IPS-20b (cell line): ENCODE measurements at regions not wholly inside any gene's neighbourhood (a gene's known extent, or its start where the extent isn't known, plus 50 kb on each side); places are given as distances from the start of the nearest gene placed in this dataset.
"Not testable (repeated sequence)": the region's sequence is repeated elsewhere in the genome, so short reads cannot be mapped to it uniquely, and the experiment has no call there.

ENCODE experiments used
- H3K27ac ChIP-seq: one replicate; pipeline ENCODE4 v1.5.1; 2013; ENCODE audit warnings: low read length
- H3K27me3 ChIP-seq: 2 replicates; pipeline ENCODE4 v1.6.1; 2013; ENCODE audit warnings: mild to moderate bottlenecking, low read length, inconsistent platforms; ENCODE audit not compliant: insufficient read depth
- H3K36me3 ChIP-seq: 2 replicates; pipeline ENCODE4 v1.6.1; 2013; ENCODE audit warnings: low read depth, mild to moderate bottlenecking, inconsistent platforms, low read length, moderate library complexity; ENCODE audit not compliant: insufficient read depth
- H3K4me1 ChIP-seq: 2 replicates; pipeline ENCODE4 v1.6.1; 2013; ENCODE audit warnings: mild to moderate bottlenecking, control low read depth, inconsistent platforms, low read length, moderate library complexity; ENCODE audit not compliant: insufficient read depth
- H3K4me3 ChIP-seq: 2 replicates; pipeline ENCODE4 v1.5.1; 2013; ENCODE audit warnings: mild to moderate bottlenecking, low read length, inconsistent platforms
- H3K9ac ChIP-seq: 2 replicates; pipeline ENCODE4 v1.6.1; 2013; ENCODE audit warnings: low read depth, mild to moderate bottlenecking, inconsistent platforms, low read length, moderate library complexity
- H3K9me3 ChIP-seq: 2 replicates; pipeline ENCODE4 v1.6.1; 2013; ENCODE audit warnings: mild to moderate bottlenecking, low read depth, low read length, inconsistent platforms; ENCODE audit not compliant: insufficient read depth

- H3K4me3 ChIP-seq, H3K27me3 ChIP-seq, H3K27ac ChIP-seq, H3K9ac ChIP-seq, H3K4me1 ChIP-seq, H3K9me3 ChIP-seq: not testable (repeated sequence)
- peaks cover 72% of the 10 kb centered on the region; the same call in 1 of the 2 replicates for H3K36me3 ChIP-seq
These were observed 2025.4 kb downstream of the OLFM4 start for GRCh38 chr13:55053891-55054550.

DNA sequence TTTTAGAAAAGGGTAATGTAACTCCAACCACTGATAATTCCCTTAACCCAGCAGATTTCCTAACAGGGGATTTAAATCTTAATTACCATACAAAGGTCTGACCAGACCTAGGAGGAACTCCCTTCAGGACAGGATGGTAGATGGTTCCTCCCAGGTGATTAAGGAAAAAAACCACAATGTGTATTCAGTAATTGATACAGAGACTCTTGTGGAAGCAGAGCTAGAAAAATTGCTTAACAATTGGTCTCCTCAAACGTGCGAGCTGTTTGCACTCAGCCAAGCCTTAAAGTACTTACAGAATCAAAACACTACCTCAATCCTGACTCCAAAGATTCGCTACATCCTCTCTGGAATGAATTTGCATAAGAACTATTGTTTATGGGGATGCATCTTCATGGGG lies 2027.1 kb downstream of the OLFM4 start:
- peaks cover 62% of the 10 kb centered on the region; the same call in 1 of the 2 replicates for H3K36me3 ChIP-seq
- not testable (repeated sequence) for H3K9me3 ChIP-seq, H3K27ac ChIP-seq, H3K4me3 ChIP-seq, H3K4me1 ChIP-seq, H3K27me3 ChIP-seq, H3K9ac ChIP-seq

DNA sequence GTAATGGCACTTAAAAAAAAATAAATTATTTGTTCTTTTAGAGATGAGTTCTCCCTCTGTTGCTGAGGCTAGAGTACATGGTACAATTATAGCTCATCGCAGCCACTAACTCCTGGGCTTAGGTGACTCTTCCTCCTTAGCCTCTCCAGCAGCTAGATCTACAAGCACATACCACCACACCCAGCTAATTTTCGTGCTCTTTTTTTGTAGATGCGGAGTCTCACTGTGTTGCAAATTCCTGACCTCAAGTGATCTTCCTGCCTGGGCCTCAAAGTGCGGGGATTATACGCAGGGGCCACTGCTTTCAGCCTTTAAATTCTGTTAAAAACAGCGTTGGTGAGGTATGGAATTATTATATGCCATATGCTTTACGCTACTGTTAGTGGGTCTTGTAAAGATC lies 2034.0 kb downstream of the OLFM4 start:
- H3K9me3 ChIP-seq: no peaks in the 10 kb centered on the region
- peaks cover 52% of the 10 kb centered on the region; the same call in 1 of the 2 replicates for H3K36me3 ChIP-seq
- H3K27ac ChIP-seq: no peak overlapping the region
- H3K9ac ChIP-seq: 0 out of 2 replicates have a peak overlapping the region, but pooled peaks have one; percentile 27
- no peak overlapping the region for H3K4me3 ChIP-seq
- H3K27me3 ChIP-seq: no peaks in the 10 kb centered on the region
- peaks cover 5% of the 10 kb centered on the region for H3K4me1 ChIP-seq

DNA sequence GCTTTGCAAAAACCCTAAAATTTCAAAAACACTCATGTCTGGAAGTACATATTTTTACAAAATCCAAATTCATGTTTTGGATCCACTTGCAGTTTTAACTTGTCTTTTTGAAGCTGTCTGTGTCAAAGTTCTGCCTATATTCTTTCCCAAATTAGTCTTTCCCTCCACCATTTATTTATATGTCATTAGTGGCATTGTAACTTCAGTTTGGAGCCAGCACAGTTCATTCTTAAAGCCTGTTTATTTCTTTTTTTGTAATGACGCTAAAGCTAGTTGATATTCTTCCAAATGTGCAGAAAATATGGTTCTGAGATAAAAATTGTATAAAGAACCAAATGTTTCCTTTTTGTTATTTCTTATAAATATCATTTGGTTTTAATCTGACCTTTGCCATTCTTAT lies 2039.3 kb downstream of the OLFM4 start:
- peaks cover under 1% of the 10 kb centered on the region for H3K4me1 ChIP-seq
- H3K27ac ChIP-seq: no peak overlapping the region
- no peak overlapping the region for H3K9ac ChIP-seq
- H3K9me3 ChIP-seq: no peaks in the 10 kb centered on the region
- H3K4me3 ChIP-seq: no peak overlapping the region
- H3K36me3 ChIP-seq: peaks cover 48% of the 10 kb centered on the region; the same call in 1 of the 2 replicates
- H3K27me3 ChIP-seq: no peaks in the 10 kb centered on the region

- Histone ChIP-seq H3K4me3 (no peak overlapping the region), H3K36me3 (peaks cover 32% of the 10 kb centered on the region; the same call in 1 of the 2 replicates), H3K4me1 (no peaks in the 10 kb centered on the region; the same call in 1 of the 2 replicates), H3K9me3 (no peaks in the 10 kb centered on the region), H3K27me3 (no peaks in the 10 kb centered on the region), H3K9ac (no peak overlapping the region), H3K27ac (no peak overlapping the region)
These were observed 2041.1 kb downstream of the OLFM4 start for GRCh38 chr13:55069746-55070145.

DNA sequence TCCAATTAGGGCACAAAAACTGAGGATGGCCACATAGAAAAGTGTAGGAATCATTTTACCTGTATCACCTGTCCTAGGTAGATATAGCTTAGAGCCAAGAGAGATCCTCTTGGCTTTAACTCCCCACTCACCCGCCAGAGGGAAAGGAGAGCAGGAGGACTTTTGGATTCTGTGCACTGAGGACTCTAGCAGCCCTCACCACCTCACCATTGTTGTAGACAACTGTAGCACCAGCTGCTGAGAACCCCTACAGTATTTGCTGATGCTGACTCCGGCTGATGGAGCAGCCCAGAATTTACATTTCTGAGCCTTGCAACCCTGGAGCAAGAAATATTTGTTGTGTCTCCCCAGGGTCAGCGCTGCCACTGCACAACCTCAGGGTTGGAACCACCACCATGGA lies 2044.4 kb downstream of the OLFM4 start:
- no peaks in the 10 kb centered on the region for H3K4me1 ChIP-seq
- H3K9me3 ChIP-seq: no peaks in the 10 kb centered on the region
- no peaks in the 10 kb centered on the region for H3K27me3 ChIP-seq
- H3K4me3 ChIP-seq: no peak overlapping the region
- H3K27ac ChIP-seq: no peak overlapping the region
- no peak overlapping the region for H3K9ac ChIP-seq
- H3K36me3 ChIP-seq: peaks cover 18% of the 10 kb centered on the region; the same call in 1 of the 2 replicates

DNA sequence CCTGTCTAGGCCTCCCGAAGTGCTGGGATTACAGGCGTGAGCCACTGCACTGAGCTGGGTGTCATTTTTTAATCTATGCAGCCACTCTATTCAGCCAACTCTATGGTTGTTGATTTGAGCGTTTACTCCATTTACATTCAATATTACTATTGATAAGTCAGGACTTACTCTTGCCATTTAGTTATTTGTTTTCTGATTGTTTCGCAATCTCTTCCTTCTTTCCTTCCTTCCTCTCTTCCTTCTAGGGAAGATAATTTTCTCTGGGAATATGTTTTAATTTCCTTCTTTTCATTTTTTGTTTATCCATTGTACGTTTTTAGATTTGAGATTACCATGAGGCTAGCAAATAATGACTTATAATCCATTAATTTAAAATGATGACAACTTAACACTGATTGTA lies 2056.0 kb downstream of the OLFM4 start:
- no peaks in the 10 kb centered on the region for H3K36me3 ChIP-seq
- peaks cover 4% of the 10 kb centered on the region; the same call in 1 of the 2 replicates for H3K4me1 ChIP-seq
- H3K9me3 ChIP-seq: no peaks in the 10 kb centered on the region
- no peaks in the 10 kb centered on the region for H3K27me3 ChIP-seq
- H3K9ac ChIP-seq: no peak overlapping the region
- H3K27ac ChIP-seq: no peak overlapping the region
- H3K4me3 ChIP-seq: no peak overlapping the region

DNA sequence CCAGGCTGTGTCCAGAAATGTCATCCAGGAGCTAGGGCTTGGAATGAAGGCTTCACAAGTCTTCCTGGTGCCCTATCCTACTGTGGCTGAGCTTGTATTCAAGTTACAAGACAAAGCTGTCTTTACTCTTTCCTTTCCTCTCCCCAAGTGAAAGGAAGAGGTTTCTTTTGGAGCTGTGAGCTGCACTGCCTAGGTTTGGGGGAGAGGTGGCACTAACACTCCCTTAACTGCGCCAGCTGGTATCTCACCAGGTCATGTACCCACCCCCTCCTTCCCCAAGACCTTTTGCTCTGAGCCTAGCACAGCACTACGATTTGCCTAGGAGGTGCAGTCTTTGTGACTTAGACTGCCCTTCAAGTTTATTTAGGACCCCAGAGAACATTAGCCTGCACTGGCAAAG lies 2053.6 kb upstream of the PRR20A start:
- Histone ChIP-seq H3K4me1 (peaks cover 4% of the 10 kb centered on the region; the same call in 1 of the 2 replicates), H3K9me3 (no peaks in the 10 kb centered on the region), H3K27ac (no peak overlapping the region), H3K27me3 (no peaks in the 10 kb centered on the region), H3K36me3 (no peaks in the 10 kb centered on the region), H3K4me3 (no peak overlapping the region), H3K9ac (no peak overlapping the region)

DNA sequence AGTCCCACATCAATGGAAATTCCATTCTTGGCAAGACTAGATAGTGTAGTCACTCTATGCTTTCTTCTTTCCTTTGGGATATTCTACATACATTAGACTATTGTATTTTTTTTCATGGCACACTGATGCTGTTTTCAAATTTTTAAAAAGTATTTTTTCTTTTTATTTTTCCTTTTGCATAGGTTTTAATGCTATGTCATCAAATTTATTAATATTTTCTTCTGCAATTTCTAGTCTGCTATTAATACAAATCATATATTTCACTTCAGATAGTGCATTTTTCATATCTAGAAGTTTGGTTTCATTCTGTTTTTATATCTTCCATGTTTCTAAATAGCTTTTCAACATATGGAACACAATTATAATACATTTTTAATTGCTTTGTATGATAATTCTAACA lies 2050.1 kb upstream of the PRR20A start:
- H3K27me3 ChIP-seq: no peaks in the 10 kb centered on the region
- H3K9ac ChIP-seq: no peak overlapping the region
- H3K4me1 ChIP-seq: peaks cover 10% of the 10 kb centered on the region; the same call in 1 of the 2 replicates
- H3K36me3 ChIP-seq: no peaks in the 10 kb centered on the region
- H3K27ac ChIP-seq: no peak overlapping the region
- H3K4me3 ChIP-seq: no peak overlapping the region
- no peaks in the 10 kb centered on the region for H3K9me3 ChIP-seq

DNA sequence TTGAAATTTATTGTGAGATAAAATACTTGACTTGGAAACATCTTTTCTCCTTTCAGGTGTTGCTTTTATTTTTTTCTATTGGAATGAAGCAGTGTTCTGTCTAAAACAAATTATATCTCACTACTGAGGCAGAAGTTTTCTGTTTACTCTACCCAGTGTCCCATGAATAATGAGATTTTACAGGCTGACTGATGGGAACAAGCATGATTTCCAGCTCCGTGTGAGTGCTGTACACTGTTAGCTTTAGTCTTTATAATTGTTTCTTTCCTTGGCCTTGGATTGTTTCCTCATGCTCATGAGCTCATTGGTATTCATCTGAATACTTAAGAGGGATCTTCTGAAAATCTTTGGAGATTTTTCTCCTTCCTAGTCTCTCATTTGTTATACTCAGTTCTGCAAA lies 2049.5 kb upstream of the PRR20A start:
- no peak overlapping the region for H3K4me3 ChIP-seq
- peaks cover 10% of the 10 kb centered on the region; the same call in 1 of the 2 replicates for H3K4me1 ChIP-seq
- H3K9me3 ChIP-seq: no peaks in the 10 kb centered on the region
- H3K27ac ChIP-seq: no peak overlapping the region
- H3K36me3 ChIP-seq: no peaks in the 10 kb centered on the region
- no peak overlapping the region for H3K9ac ChIP-seq
- no peaks in the 10 kb centered on the region for H3K27me3 ChIP-seq

DNA sequence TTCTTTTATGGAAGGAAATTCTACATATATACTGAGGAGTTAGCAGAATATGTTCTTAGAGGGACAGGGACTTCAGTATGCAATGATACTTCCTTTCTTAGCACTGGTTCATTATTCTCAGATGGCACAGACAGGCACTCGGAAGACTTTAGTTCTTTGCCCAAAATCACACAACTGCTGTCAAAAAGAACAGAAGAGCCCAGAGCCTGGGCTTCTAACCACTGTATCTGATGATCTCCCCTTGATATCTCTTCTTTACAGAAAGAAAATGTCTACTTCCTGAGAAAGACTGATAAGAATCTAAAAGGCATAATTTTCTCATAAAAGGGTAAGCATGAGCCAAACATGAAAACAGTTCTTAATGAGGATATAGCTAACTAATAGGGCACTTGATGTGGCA lies 2034.2 kb upstream of the PRR20A start:
- Histone ChIP-seq H3K9me3 (no peaks in the 10 kb centered on the region), H3K4me3 (no peak overlapping the region), H3K9ac (no peak overlapping the region), H3K27me3 (no peaks in the 10 kb centered on the region), H3K4me1 (no peaks in the 10 kb centered on the region), H3K36me3 (no peaks in the 10 kb centered on the region), H3K27ac (no peak overlapping the region)

DNA sequence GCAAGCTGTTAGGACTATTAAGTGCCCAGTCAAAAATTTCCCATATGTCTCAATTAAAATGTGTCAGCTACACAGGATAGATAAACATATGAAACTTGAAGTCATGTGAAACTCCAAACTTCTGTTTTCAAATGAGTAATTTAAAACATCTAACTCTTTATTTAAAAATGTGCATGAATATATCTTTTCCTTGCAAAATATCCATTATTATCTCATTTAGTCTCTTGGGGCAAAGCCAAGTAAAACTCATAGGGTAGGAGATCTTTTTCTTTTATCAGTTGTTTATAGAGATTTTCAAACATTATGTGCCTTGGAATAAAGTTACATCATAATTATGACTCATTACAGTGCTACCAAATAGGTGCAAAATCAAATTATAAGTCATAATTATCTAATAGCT lies 2020.1 kb upstream of the PRR20A start:
- no peaks in the 10 kb centered on the region for H3K9me3 ChIP-seq
- H3K9ac ChIP-seq: no peak overlapping the region
- H3K27ac ChIP-seq: no peak overlapping the region
- no peaks in the 10 kb centered on the region for H3K4me1 ChIP-seq
- H3K36me3 ChIP-seq: no peaks in the 10 kb centered on the region
- no peak overlapping the region for H3K4me3 ChIP-seq
- H3K27me3 ChIP-seq: no peaks in the 10 kb centered on the region
